ENCODE measurements at regions not wholly inside any gene's neighbourhood (a gene's known extent, or its start where the extent isn't known, plus 50 kb on each side); places are given as distances from the start of the nearest gene placed in this dataset.

DNA sequence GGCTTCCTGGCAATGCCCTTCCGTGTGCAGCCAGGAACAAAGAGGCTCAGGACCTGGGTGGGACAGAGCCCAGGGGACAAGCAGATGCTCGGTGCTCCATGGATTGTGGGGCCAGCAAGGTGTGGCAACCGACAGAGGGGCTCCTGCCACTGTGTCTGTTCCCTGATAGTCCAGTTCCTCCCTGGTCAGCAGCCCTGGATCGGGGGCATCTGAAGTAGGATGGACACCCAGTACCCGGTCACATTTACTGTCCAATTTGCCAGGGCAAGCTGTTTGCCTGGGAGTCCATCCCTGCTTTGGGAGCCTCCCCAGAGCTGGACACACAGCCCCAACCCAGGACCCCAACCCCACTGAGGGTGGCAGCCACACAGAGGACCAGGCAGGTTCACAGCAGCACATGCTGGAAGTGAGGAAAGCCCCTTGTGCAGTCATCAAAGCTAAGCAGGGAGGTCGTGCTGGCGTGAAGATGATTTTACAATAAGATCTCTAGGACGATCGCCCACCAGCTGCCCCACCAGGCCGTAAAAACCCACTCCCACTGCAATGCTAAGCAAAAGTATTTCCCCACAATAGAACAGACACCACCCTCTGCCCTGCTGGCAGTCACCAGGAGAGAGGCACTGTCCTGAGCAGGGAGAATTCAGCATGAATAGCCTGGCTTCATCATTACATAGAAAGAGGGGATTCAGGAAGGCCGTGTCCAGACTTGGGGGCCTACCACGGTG lies 141.7 kb downstream of the NDUFA10 start:
- DNase-seq (ENCODE audit: low read depth): no peak

- DNase-seq (ENCODE audit: low read depth): no peak
Measured at GRCh38 chr2:239882781-239883180, 142.4 kb downstream of the NDUFA10 start.

DNA sequence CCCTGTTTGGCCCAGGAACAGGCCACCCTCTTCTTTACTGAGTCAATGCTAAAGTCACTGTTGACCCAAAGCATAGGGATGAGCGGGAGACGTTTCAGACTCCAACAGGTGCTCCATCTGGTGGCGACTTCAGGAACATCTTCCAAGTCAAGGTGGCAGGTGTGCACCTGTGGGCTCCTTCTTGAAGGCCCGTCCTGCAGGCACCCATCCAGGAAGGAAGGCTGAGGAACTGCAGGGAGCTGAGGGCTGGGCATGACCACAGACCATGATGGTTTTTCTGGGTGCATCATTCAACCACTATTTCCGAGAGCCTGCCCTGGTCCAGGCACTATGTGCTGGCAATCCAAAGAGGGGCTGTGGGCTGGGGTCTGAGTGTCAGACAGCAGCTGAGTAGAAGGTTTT lies 142.8 kb downstream of the NDUFA10 start:
- peak; percentile 34 for DNase-seq (ENCODE audit: low read depth)

DNA sequence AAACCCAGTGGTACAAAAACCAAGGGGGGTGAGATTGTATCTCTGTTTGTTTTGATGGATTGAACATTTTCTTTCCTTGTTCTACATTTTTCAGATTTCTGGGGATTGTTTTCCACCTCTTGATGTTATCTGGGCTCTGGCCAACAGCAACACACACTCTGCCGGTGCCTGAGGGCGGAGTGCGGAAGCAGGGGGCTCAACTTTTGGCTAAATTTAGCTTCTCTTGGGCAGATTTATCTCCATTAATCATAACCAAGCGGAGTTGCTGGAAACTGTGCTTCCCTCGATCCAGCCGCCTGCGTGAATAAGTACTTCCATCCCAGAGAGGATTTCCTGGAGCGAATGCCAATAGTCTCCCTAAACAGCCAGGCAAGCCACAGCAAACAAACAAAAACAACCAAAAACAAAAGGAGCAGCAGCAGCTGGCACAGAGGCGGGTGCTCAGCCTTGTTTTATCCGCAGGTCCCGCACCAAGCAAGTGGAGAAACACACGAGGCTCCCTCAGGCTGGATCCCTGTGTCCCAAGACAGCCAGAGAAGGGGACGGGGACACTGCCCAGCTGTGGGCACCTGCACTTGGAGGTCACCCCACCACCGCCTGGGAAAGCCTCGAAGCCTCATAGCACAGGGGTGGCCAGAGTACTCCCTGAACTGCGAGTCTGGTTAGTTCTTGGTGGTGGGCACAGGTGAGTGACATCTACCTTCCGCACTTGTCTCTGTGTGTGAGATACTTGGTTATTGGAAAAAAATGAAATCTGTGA lies 143.4 kb downstream of the NDUFA10 start:
- no peak for DNase-seq (ENCODE audit: low read depth)

DNA sequence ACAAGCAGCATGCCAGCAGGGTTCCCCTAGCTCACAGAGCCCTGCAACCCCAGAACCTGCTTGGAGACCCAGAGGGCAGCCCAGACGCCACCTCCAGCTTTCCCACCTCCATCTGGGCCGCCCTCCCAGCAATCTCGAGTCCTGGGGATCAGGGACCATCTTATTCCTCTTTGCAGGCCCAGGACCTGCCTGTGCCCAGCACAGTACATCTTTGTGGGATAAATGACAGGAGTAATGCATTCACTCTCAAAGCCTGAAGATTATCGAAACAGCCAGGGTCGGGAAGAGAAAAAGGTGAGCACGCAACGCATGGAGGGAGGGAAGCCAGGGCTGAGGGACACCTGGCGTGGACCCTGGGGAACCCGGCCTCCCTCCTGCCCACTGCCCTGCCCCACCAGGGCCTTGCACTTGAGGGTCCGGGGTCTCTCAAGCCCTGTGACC lies 144.1 kb downstream of the NDUFA10 start:
- DNase-seq (ENCODE audit: low read depth): no peak

- no peak for DNase-seq (ENCODE audit: low read depth)
Measured at GRCh38 chr2:239880396-239880795, 144.7 kb downstream of the NDUFA10 start.

DNA sequence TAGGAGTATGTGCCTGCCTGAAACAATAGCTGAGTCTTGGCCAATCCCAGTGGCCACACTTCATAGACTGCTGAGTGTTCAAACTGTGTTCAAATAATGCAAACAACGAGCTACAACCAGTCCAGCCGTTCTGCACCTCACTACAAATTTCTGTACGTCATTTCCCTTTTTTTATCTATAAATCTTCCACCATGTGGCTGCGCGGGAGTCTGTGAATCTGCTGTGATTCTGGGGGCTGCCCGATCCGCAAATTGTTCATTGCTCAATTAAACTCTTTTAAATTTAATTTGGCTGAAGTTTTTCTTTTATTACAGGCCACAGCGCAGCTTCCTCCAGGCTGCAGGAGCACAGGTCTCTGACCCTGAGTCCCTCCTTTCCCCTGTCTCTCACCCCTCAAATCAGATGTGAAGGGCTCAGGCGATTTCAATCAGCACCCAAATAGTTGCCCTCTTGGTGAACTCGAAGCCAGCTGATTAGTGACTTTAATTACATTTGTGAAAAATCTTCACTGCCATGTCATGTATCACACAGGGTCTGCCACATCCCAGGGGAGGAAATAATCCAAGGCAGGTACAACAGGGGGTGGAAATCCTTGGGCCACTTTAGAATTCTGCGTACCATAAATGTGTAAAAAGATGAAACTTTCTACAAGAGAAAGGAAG lies 145.6 kb downstream of the NDUFA10 start:
- DNase-seq (ENCODE audit: low read depth): no peak

- no peak for DNase-seq (ENCODE audit: low read depth)
Measured at GRCh38 chr2:239878686-239879085, 146.5 kb downstream of the NDUFA10 start.

- no peak for DNase-seq (ENCODE audit: low read depth)
Measured at GRCh38 chr2:239876948-239877289, 148.2 kb downstream of the NDUFA10 start.

- DNase-seq (ENCODE audit: low read depth): no peak
Measured at GRCh38 chr2:239876271-239876947, 148.7 kb downstream of the NDUFA10 start.

GRCh38 chr2:239874636-239875356 lies 150.3 kb downstream of the NDUFA10 start:
- no peak for DNase-seq (ENCODE audit: low read depth)

DNA sequence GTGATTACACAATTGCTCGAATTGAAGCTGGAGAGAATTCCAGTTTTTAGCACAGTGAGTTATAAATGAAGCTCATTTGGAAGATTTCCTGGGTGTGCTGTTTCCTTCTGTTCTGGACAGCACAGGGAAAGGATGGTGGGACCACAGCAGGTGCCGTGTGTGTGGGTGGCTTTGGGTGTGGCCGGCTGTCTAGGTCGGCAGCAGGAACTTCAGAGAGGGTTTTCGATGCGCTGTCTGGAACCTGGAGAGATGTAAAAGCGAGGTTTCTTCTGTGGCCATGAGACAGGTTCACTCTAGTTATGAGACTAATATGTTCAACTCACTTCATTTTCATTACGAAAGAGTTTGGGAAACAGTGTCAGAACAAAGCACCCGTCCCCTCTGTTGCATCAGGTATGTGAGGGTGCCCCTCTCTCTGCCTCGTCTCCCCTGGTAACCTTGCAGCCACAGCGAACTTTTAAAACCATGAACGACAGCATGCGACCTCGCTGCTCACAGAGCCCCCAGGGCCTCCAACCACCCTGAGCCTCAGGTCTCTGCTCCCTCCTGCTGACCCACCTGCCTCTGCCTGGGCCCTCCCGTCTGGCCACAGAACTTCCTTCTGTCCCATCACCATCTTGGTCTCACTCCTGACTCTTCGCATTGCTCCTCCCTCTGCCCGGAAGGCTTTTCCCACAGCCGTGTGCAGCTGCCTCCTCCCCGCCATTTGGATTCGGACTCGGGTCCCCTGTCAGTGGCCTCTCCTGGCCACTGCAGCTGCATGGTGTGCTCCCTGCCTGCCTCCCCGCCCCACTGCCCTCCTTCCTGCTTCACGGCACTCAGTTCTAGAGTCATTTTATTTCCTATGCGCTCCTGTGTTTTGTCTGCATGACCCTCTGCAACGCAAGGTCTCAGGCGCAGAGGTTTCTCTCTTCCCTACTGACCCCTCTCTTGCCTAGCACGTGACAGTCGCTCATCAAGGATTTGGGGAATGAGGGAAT lies 151.2 kb downstream of the NDUFA10 start:
- no peak for DNase-seq (ENCODE audit: low read depth)

DNA sequence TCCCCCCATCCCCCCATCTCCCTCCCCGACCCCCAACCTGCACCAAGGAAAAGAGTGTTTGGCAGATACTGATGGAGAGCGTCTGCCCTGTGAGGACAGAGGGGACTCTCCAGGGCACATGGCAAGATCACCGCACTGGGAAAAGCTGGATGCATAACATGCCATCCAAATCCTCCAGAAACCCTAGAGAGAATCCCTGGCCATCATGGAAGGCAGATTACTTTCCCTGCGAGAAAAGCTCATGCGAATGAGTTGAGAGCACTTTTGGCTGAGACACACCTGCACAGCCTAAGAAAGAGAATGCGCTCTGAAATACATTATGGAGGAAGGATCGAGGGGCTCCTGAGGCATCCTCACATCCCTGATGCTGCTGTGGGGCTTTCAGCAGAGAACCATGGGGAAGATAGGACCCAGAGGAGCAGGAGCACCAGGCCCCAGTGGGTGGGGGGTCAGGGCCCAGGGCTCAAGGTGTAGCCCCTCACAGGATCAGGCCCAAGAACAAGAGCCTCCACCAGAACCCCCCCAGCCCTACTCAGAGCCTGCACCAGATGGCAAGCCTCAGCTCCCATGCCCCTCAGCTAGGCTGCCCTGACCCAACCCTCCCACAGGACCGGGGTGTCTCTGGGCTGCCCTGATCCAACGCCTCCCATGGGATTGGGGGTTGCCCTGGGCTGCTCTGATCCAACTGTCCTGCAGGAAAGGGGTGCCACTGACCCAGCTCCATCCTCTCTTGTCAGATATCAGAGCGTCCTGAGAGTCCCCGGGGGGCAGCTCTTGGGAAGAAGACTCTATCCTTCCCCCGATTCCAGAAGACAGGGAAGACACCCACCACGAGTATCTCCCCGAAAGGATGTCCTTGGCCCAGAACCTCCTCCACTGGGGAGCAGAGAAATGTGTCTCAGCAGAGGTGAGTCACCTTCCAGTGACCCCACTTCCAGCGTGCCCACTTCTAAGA lies 153.4 kb downstream of the NDUFA10 start:
- no peak for DNase-seq (ENCODE audit: low read depth)

DNA sequence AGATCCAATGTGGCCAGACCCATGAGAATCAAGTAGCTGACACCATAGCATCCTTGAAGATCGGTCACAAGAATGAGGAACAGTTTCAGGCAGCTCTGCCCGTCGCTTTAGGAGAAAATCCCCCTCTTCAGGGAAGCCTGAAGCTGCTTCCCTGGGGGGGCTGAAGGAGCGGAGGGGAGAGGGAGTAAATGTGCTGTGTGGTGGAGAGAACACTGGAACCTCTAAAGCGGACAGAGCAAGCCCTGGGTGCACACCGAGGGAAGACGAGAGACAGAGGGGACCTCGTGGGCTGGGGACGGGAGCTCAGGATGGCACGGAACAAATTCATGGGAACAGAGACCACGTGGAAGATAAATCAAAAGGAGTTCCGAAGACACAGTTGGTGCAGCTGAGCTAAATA lies 154.3 kb downstream of the NDUFA10 start:
- DNase-seq (ENCODE audit: low read depth): no peak

DNA sequence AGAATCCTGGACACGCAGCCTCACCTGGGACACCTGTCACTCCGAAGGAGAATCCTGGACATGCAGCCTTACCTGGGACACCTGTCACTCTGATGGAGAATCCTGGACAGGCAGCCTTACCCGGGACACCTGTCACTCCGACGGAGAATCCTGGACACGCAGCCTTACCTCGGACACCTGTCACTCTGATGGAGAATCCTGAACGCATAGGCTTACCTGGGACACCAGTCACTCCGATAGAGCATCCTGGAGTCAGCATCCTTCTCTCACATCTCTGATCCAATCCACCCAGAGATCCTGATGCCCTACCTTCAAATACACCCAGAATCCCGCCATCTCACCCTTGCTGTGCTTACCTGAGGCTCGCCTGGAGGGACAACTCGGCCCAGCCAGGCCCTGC lies 154.9 kb downstream of the NDUFA10 start:
- no peak for DNase-seq (ENCODE audit: low read depth)

DNA sequence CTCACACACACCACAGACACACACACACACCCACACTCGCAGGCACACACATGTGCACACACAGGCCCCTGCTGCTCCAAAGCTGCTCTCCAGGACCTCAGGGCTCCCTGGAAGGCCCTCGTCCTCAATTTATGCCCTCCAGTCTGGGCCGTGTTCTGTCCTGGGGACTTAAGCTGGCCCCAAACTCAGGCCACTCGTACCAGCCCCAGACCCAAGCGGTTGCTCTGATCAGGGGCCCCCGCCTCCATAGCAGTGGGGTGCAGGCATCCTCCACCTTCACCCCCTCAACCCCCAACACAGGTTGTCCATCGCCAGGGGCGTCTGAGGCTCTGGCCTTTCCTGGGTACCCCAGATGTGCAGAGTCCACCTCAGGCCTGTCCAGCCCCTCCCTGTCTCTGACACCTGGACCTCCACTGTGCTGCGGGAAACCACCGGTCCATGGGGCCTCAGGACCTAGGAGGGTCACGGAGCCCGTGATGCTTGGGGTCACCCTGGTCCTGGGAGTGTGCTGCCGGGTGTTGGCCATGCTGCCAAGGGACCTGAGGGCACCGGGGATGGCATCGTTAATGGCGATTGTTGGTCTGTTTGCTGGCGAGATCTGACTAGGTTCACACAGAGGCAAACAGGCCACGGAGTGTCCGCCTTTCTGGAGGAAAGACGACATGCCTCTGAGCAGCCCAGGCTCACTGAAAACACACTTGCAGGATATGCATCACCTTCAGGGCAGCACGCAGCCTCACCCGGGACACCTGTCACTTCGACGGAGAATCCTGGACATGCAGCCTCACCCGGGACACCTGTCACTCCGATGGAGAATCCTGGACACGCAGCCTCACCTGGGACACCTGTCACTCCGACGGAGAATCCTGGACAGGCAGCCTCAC lies 155.6 kb downstream of the NDUFA10 start:
- DNase-seq (ENCODE audit: low read depth): no peak

- DNase-seq (ENCODE audit: low read depth): no peak
Measured at GRCh38 chr2:239868556-239869181, 156.5 kb downstream of the NDUFA10 start.

DNA sequence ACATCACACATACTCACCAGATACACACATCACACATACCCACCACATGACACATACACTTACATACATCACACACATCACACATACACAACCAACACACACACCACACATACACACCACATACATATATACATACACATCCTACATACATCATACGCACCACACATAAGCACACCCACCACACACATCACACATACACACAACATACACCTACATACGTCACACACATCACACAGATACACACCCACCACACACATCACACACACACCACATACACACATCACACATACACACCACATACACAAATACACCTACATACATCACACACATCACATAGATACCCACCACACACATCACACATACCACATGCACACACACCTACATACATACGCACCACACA lies 158.4 kb downstream of the NDUFA10 start:
- no peak for DNase-seq (ENCODE audit: low read depth)
